ENCODE measurements at regions not wholly inside any gene's neighbourhood (a gene's known extent, or its start where the extent isn't known, plus 50 kb on each side); places are given as distances from the start of the nearest gene placed in this dataset.

DNA sequence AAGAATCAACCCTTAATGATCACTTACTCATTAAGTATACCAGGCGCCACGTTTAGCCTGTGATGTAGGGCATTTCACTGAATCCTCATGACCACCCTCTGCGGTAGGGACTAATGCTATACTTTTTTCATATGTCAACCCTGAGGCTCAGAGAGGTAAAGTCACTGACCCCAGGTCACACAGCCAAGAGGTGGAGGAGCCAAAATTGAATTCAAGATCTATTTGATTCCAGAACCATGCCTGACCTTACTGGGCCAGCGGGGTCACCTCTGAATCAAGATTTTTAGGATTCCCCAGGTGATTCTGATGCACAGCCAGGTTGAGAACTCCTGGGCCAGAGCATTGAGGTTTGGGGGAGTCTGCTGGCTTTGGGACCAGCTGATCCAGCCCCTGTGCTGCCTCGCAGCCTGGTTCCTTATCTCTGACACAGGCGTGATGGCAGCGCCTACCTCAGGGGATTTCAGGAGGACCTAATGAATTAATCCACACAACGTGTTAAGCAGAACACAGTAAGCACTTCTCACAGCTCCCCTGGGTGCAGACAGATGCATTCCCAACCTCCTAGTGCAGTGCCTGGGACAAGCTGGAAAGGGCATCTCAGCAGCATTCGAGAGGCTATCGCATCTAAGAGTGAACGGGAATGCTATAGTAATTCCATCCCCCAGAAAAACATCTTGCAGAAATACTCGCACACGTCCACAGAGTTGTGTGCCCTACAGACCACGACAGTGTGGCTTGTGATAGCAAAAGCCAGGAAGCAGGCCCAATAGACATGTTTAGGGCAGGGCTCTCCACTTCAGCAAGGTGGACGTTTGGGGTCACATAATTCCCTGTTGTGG is 101.4 kb upstream of the PTPN1 start:
- TF ChIP-seq CTCF (IDR thresholded peaks at IDR 0.05) (no peak), POLR2AphosphoS5 (IDR thresholded peaks at IDR 0.05) (no peak), POLR2A (IDR thresholded peaks at IDR 0.05) (no peak)

Data from breast epithelium (tissue), 3 donors.